ENCODE measurements at regions not wholly inside any gene's neighbourhood (a gene's known extent, or its start where the extent isn't known, plus 50 kb on each side); places are given as distances from the start of the nearest gene placed in this dataset.

DNA sequence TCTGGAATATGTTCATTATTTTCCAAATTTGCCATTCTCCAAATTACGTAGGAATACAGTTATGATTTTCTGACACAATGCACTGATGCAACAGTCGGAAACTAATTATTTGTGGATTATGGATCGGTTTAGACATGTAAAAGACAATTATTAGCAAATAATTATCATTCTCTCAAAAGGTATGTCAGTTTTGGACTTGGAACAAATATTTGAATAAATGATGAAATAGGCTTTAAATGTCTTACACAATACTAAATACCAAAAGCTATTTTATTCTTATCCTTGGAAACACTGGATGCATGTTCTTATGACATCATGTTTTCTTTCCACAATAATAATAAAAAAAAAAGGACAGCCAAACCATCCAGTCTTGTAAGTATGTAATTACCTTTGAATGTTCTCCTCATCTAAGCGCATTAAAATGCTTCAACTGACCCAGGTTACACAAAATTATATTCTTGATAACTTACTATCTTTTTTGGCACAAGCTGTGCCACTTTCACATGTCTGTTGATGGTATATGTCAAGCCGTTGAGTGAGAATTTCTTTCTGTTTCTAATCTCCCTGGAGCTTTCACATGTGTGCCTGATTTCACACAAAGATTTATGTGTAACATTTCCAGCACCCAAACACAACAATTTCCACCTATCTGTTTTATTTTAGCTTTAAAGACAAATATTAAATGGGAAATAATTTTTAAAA is 238.5 kb upstream of the ZNF385D start:
- H3K27me3 Mint-ChIP-seq (ENCODE audit: insufficient read depth, unreplicated experiment), result no peaks in the 10 kb centered on the region
- BruUV-seq (replicated peaks), result no TSS peak
- no peak for DNase-seq (ENCODE audit: unreplicated experiment)
- H3K4me1 Mint-ChIP-seq (ENCODE audit: insufficient read depth, unreplicated experiment), result no peaks in the 10 kb centered on the region
- no peak overlapping the region for H3K27ac Mint-ChIP-seq (ENCODE audit: low read depth, unreplicated experiment)
- intact Hi-C loops (cut with micrococcal nuclease), result no loop called here
- no peak for TF ChIP-seq CTCF (IDR thresholded peaks at IDR 0.05; ENCODE audit: unreplicated experiment)
- CTCF ChIA-PET, result interaction anchor here (0.6 to 1.2 kb wide), 3 partner anchors 13 to 1479 kb away, joined by 3 read pairs; no protein-coding TSS in a partner anchor
- no peak overlapping the region for H3K4me3 Mint-ChIP-seq (ENCODE audit: unreplicated experiment)
- H3K36me3 Mint-ChIP-seq (ENCODE audit: insufficient read depth, unreplicated experiment), result no peaks in the 10 kb centered on the region
- no peaks in the 10 kb centered on the region for H3K9me3 Mint-ChIP-seq (ENCODE audit: unreplicated experiment)
- POLR2A ChIA-PET, result interaction anchor here (1.0 kb wide), 1 partner anchor 11 kb away, joined by 3 read pairs; no protein-coding TSS in a partner anchor

DNA sequence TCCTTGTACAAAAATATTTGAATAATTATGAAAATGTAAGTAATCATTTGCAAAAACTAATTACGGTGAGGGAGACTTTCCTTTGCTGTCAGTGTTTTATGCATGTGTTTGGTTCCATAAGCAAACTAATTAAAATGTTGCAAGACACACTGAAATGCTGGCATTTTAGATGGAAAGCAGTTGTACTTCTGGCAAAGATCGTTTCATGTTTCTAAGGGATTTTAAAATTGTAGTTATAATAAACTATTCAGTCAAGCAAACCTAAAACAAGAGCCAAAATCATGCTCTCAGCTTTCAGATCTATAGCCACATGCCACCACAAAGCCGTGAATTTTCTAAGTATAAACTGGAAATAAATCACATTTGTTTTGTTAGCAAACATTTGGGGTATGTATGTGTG is 240.1 kb upstream of the ZNF385D start:
- no peak overlapping the region for H3K4me3 Mint-ChIP-seq (ENCODE audit: unreplicated experiment)
- no peaks in the 10 kb centered on the region for H3K4me1 Mint-ChIP-seq (ENCODE audit: insufficient read depth, unreplicated experiment)
- H3K36me3 Mint-ChIP-seq (ENCODE audit: insufficient read depth, unreplicated experiment), result no peaks in the 10 kb centered on the region
- no peak overlapping the region for H3K27ac Mint-ChIP-seq (ENCODE audit: low read depth, unreplicated experiment)
- H3K9me3 Mint-ChIP-seq (ENCODE audit: unreplicated experiment), result no peaks in the 10 kb centered on the region
- intact Hi-C loops (cut with micrococcal nuclease), result no loop called here
- no peak for TF ChIP-seq CTCF (IDR thresholded peaks at IDR 0.05; ENCODE audit: unreplicated experiment)
- H3K27me3 Mint-ChIP-seq (ENCODE audit: insufficient read depth, unreplicated experiment), result no peaks in the 10 kb centered on the region
- CTCF ChIA-PET, result no interaction called here
- no TSS peak for BruUV-seq (replicated peaks)
- DNase-seq (ENCODE audit: unreplicated experiment), result no peak
- POLR2A ChIA-PET, result no interaction called here

- no peak for TF ChIP-seq CTCF (IDR thresholded peaks at IDR 0.05; ENCODE audit: unreplicated experiment)
- no peak overlapping the region for H3K27ac Mint-ChIP-seq (ENCODE audit: low read depth, unreplicated experiment)
- intact Hi-C loops (cut with micrococcal nuclease), result no loop called here
- ChIA-PET POLR2A (no interaction called here), CTCF (interaction anchor here (1.2 kb wide), 1 partner anchor 9 kb away, joined by 3 read pairs; no protein-coding TSS in a partner anchor)
- H3K9me3 Mint-ChIP-seq (ENCODE audit: unreplicated experiment), result no peaks in the 10 kb centered on the region
- no peak for DNase-seq (ENCODE audit: unreplicated experiment)
- no peaks in the 10 kb centered on the region for H3K36me3 Mint-ChIP-seq (ENCODE audit: insufficient read depth, unreplicated experiment)
- no peak overlapping the region for H3K4me3 Mint-ChIP-seq (ENCODE audit: unreplicated experiment)
- no peaks in the 10 kb centered on the region for H3K27me3 Mint-ChIP-seq (ENCODE audit: insufficient read depth, unreplicated experiment)
- no peaks in the 10 kb centered on the region for H3K4me1 Mint-ChIP-seq (ENCODE audit: insufficient read depth, unreplicated experiment)
- no TSS peak for BruUV-seq (replicated peaks)
Measured at GRCh38 chr3:21995079-21995607, 244.1 kb upstream of the ZNF385D start.

- H3K36me3 Mint-ChIP-seq (ENCODE audit: insufficient read depth, unreplicated experiment), result no peaks in the 10 kb centered on the region
- peaks cover 1% of the 10 kb centered on the region for H3K4me1 Mint-ChIP-seq (ENCODE audit: insufficient read depth, unreplicated experiment)
- intact Hi-C loops (cut with micrococcal nuclease), result no loop called here
- DNase-seq (ENCODE audit: unreplicated experiment), result peak; percentile 90
- H3K4me3 Mint-ChIP-seq (ENCODE audit: unreplicated experiment), result no peak overlapping the region
- TF ChIP-seq CTCF (IDR thresholded peaks at IDR 0.05; ENCODE audit: unreplicated experiment), result no peak
- no peak overlapping the region for H3K27ac Mint-ChIP-seq (ENCODE audit: low read depth, unreplicated experiment)
- ChIA-PET POLR2A (interaction anchor here (0.6 kb wide), 1 partner anchor 27 kb away, joined by 3 read pairs; no protein-coding TSS in a partner anchor), CTCF (interaction anchor here (0.6 kb wide), 1 partner anchor 28 kb away, joined by 3 read pairs; no protein-coding TSS in a partner anchor)
- BruUV-seq (replicated peaks), result no TSS peak
- no peaks in the 10 kb centered on the region for H3K27me3 Mint-ChIP-seq (ENCODE audit: insufficient read depth, unreplicated experiment)
- no peaks in the 10 kb centered on the region for H3K9me3 Mint-ChIP-seq (ENCODE audit: unreplicated experiment)
Measured at GRCh38 chr3:22007368-22007767, 256.4 kb upstream of the ZNF385D start.

Data from MCF 10A (cell line).